Trophoblast cell (in vitro differentiated cells and primary cell): ENCODE measurements at regions not wholly inside any gene's neighbourhood (a gene's known extent, or its start where the extent isn't known, plus 50 kb on each side); places are given as distances from the start of the nearest gene placed in this dataset.

Experiments
- DNase-seq, 2 donors: peaks; one replicate each; pipeline ENCODE4 v3.0.0-alpha.2; 2016
- H2AFZ ChIP-seq: 2 replicates; pipeline ENCODE4 v1.6.1; 2013; ENCODE audit warnings: low read length, moderate library complexity, mild to moderate bottlenecking; ENCODE audit not compliant: insufficient read depth, poor library complexity
- H2AK5ac ChIP-seq: 2 replicates; pipeline ENCODE4 v1.6.1; 2013; ENCODE audit warnings: mild to moderate bottlenecking, low read length
- H2BK120ac ChIP-seq: 2 replicates; pipeline ENCODE4 v1.6.1; 2013; ENCODE audit warnings: low read length, mild to moderate bottlenecking, moderate library complexity; ENCODE audit not compliant: insufficient read depth, poor library complexity
- H2BK12ac ChIP-seq: 2 replicates; pipeline ENCODE4 v1.6.1; 2013; ENCODE audit warnings: mild to moderate bottlenecking, low read length, moderate library complexity
- H2BK5ac ChIP-seq: 2 replicates; pipeline ENCODE4 v1.6.1; 2013; ENCODE audit warnings: low read length, low read depth, moderate library complexity, mild to moderate bottlenecking; ENCODE audit not compliant: poor library complexity
- H3K14ac ChIP-seq: 2 replicates; pipeline ENCODE4 v1.6.1; 2013; ENCODE audit warnings: mild to moderate bottlenecking, low read length
- H3K18ac ChIP-seq: 2 replicates; pipeline ENCODE4 v1.6.1; 2013; ENCODE audit warnings: mild to moderate bottlenecking, low read length
- H3K23ac ChIP-seq: 2 replicates; pipeline ENCODE4 v1.6.1; 2013; ENCODE audit warnings: low read length
- H3K27ac ChIP-seq: 2 replicates; pipeline ENCODE4 v1.5.1; 2013; ENCODE audit warnings: low read depth, mild to moderate bottlenecking, inconsistent platforms, low read length, moderate library complexity
- H3K27me3 ChIP-seq: 2 replicates; pipeline ENCODE4 v1.6.1; 2013; ENCODE audit warnings: inconsistent platforms, mild to moderate bottlenecking, low read length, moderate library complexity; ENCODE audit not compliant: insufficient read depth
- H3K36me3 ChIP-seq, 2 experiments: 1 replicate in 1 of 2; 2 replicates in 1 of 2; pipeline ENCODE4 v1.6.1; 2013; ENCODE audit warnings: low read length in 2 of 2, mild to moderate bottlenecking in 2 of 2, moderate library complexity in 1 of 2; ENCODE audit not compliant: insufficient read depth in 2 of 2, control insufficient read depth in 1 of 2
- H3K4ac ChIP-seq: 2 replicates; pipeline ENCODE4 v1.6.1; 2013; ENCODE audit warnings: low read depth, mild to moderate bottlenecking, low read length, moderate library complexity
- H3K4me1 ChIP-seq, 2 experiments: 1 replicate in 1 of 2; 2 replicates in 1 of 2; pipeline ENCODE4 v1.6.1; 2013; ENCODE audit warnings: low read length in 2 of 2, mild to moderate bottlenecking in 2 of 2, moderate library complexity in 1 of 2; ENCODE audit not compliant: insufficient read depth in 2 of 2, control insufficient read depth in 1 of 2
- H3K4me2 ChIP-seq: 2 replicates; pipeline ENCODE4 v1.6.1; 2013; ENCODE audit warnings: inconsistent platforms, mild to moderate bottlenecking, low read length, moderate library complexity
- H3K4me3 ChIP-seq: 2 replicates; pipeline ENCODE4 v1.5.1; 2013; ENCODE audit warnings: mild to moderate bottlenecking, low read depth, low read length, inconsistent platforms
- H3K79me1 ChIP-seq: one replicate; pipeline ENCODE4 v1.6.1; 2013; ENCODE audit warnings: low read length
- H3K79me2 ChIP-seq: 2 replicates; pipeline ENCODE4 v1.6.1; 2013; ENCODE audit warnings: low read length, mild to moderate bottlenecking; ENCODE audit not compliant: control insufficient read depth, insufficient read depth, poor library complexity
- H3K9ac ChIP-seq: 2 replicates; pipeline ENCODE4 v1.6.1; 2013; ENCODE audit warnings: mild to moderate bottlenecking, low read length
- H3K9me3 ChIP-seq: 2 replicates; pipeline ENCODE4 v1.6.1; 2013; ENCODE audit warnings: low read depth, mild to moderate bottlenecking, control low read depth, inconsistent platforms, low read length; ENCODE audit not compliant: insufficient read depth
- H4K12ac ChIP-seq: 2 replicates; pipeline ENCODE4 v1.6.1; 2013; ENCODE audit warnings: low read depth, mild to moderate bottlenecking, low read length, moderate library complexity
- H4K8ac ChIP-seq: 2 replicates; pipeline ENCODE4 v1.6.1; 2013; ENCODE audit warnings: low read depth, mild to moderate bottlenecking, low read length, moderate library complexity
- H4K91ac ChIP-seq: one replicate; pipeline ENCODE4 v1.6.1; 2013; ENCODE audit warnings: low read depth, mild to moderate bottlenecking, low read length, moderate library complexity
- WGBS: extraction: QIAGEN DNeasy Blood & Tissue Kit; methylation state at CpG from one replicate; pipeline ENCODE4 v1.1.7; 2013; ENCODE audit warnings: missing lambda C conversion rate; ENCODE audit not compliant: insufficient read length, insufficient coverage; ENCODE audit errors: extremely low coverage; 5-methylcytosine and 5-hydroxymethylcytosine counted together

- Histone ChIP-seq H2BK120ac (no peak overlapping the region), H3K4me2 (no peak overlapping the region), H3K27me3 (no peaks in the 10 kb centered on the region), H2AFZ (no peak overlapping the region), H3K36me3 (no peaks in the 10 kb centered on the region), H3K23ac (no peak overlapping the region), H4K91ac (no peak overlapping the region), H2BK12ac (no peak overlapping the region), H3K4me1 (no peaks in the 10 kb centered on the region), H2AK5ac (no peak overlapping the region), H3K79me1 (no peaks in the 10 kb centered on the region), H3K4me3 (no peak overlapping the region), H3K4ac (no peak overlapping the region), H3K9ac (no peak overlapping the region), H3K9me3 (no peaks in the 10 kb centered on the region), H3K14ac (no peak overlapping the region), H3K27ac (no peak overlapping the region), H4K12ac (no peak overlapping the region), H4K8ac (no peak overlapping the region), H2BK5ac (no peak overlapping the region), H3K79me2 (no peaks in the 10 kb centered on the region), H3K18ac (no peak overlapping the region)
- no CpG with 5 or more reads among the region's 4 CpGs for WGBS
- no peak for DNase-seq
Observed at GRCh38 chr3:162701211-162701610, 1204.6 kb downstream of the OTOL1 start.

GRCh38 chr3:162702768-162703385, 1206.3 kb downstream of the OTOL1 start:
- H4K8ac ChIP-seq = no peak overlapping the region
- no peak overlapping the region for H2AK5ac ChIP-seq
- no peak overlapping the region for H3K14ac ChIP-seq
- no peaks in the 10 kb centered on the region for H3K27me3 ChIP-seq
- H3K4me3 ChIP-seq = no peak overlapping the region
- no peak overlapping the region for H3K23ac ChIP-seq
- no peak overlapping the region for H2BK120ac ChIP-seq
- H3K9me3 ChIP-seq = no peaks in the 10 kb centered on the region
- no peak overlapping the region for H4K91ac ChIP-seq
- DNase-seq = no peak
- WGBS = no CpG with 5 or more reads among the region's 31 CpGs
- H3K4me2 ChIP-seq = no peak overlapping the region
- H2AFZ ChIP-seq = no peak overlapping the region
- H3K36me3 ChIP-seq = no peaks in the 10 kb centered on the region
- no peak overlapping the region for H2BK12ac ChIP-seq
- no peak overlapping the region for H4K12ac ChIP-seq
- no peaks in the 10 kb centered on the region for H3K4me1 ChIP-seq
- no peak overlapping the region for H3K18ac ChIP-seq
- no peak overlapping the region for H3K27ac ChIP-seq
- no peaks in the 10 kb centered on the region for H3K79me1 ChIP-seq
- no peaks in the 10 kb centered on the region for H3K79me2 ChIP-seq
- H3K9ac ChIP-seq = no peak overlapping the region
- no peak overlapping the region for H2BK5ac ChIP-seq
- H3K4ac ChIP-seq = no peak overlapping the region

- Histone ChIP-seq H3K27me3 (no peaks in the 10 kb centered on the region), H3K4me3 (no peak overlapping the region), H3K14ac (no peak overlapping the region), H3K79me1 (no peaks in the 10 kb centered on the region), H3K4me2 (no peak overlapping the region), H3K36me3 (no peaks in the 10 kb centered on the region), H3K79me2 (no peaks in the 10 kb centered on the region), H4K91ac (no peak overlapping the region), H3K4ac (no peak overlapping the region), H2BK120ac (no peak overlapping the region), H3K4me1 (no peaks in the 10 kb centered on the region), H3K23ac (no peak overlapping the region), H2BK12ac (no peak overlapping the region), H4K8ac (no peak overlapping the region), H2AFZ (no peak overlapping the region), H2AK5ac (no peak overlapping the region), H3K18ac (no peak overlapping the region), H3K9ac (no peak overlapping the region), H3K9me3 (no peaks in the 10 kb centered on the region), H3K27ac (no peak overlapping the region), H2BK5ac (no peak overlapping the region), H4K12ac (no peak overlapping the region)
- DNase-seq = no peak
- no CpG with 5 or more reads among the region's 1 CpG for WGBS
Observed at GRCh38 chr3:162704238-162704637, 1207.6 kb downstream of the OTOL1 start.

GRCh38 chr3:162704799-162705385, 1208.3 kb downstream of the OTOL1 start:
- H3K4me3 ChIP-seq = no peak overlapping the region
- H2BK12ac ChIP-seq = no peak overlapping the region
- DNase-seq = no peak
- no peak overlapping the region for H4K12ac ChIP-seq
- H3K4me1 ChIP-seq = no peaks in the 10 kb centered on the region
- no peak overlapping the region for H3K4me2 ChIP-seq
- no peaks in the 10 kb centered on the region for H3K36me3 ChIP-seq
- WGBS = no CpG with 5 or more reads among the region's 5 CpGs
- no peak overlapping the region for H2AFZ ChIP-seq
- H4K8ac ChIP-seq = no peak overlapping the region
- H3K79me1 ChIP-seq = no peaks in the 10 kb centered on the region
- H3K9me3 ChIP-seq = no peaks in the 10 kb centered on the region
- no peaks in the 10 kb centered on the region for H3K27me3 ChIP-seq
- no peak overlapping the region for H3K27ac ChIP-seq
- no peak overlapping the region for H3K14ac ChIP-seq
- no peaks in the 10 kb centered on the region for H3K79me2 ChIP-seq
- H2BK120ac ChIP-seq = no peak overlapping the region
- no peak overlapping the region for H2AK5ac ChIP-seq
- no peak overlapping the region for H3K9ac ChIP-seq
- no peak overlapping the region for H2BK5ac ChIP-seq
- no peak overlapping the region for H3K23ac ChIP-seq
- H3K18ac ChIP-seq = no peak overlapping the region
- no peak overlapping the region for H3K4ac ChIP-seq
- no peak overlapping the region for H4K91ac ChIP-seq
